ENCODE measurements at regions not wholly inside any gene's neighbourhood (a gene's known extent, or its start where the extent isn't known, plus 50 kb on each side); places are given as distances from the start of the nearest gene placed in this dataset.

DNA sequence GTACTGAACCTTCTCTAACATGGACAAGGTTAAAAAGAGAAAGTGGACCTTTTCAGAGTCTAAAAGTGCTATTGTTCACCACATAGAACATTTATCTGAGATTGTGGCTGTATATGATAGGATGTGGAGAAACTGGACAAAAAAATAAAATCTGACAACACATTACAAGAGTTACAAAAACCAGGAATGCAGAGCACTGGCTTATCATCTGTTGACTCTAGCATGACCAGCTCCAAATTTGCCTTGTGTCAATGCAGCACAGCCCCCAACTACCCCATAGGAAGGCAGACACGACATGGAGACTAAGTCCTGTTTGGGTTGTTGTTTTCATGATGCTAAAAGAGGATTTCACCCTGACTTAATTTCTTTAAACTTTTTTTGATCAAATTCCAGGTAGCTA lies 436.9 kb upstream of the MARCKS start:
- no peak for DNase-seq

DNA sequence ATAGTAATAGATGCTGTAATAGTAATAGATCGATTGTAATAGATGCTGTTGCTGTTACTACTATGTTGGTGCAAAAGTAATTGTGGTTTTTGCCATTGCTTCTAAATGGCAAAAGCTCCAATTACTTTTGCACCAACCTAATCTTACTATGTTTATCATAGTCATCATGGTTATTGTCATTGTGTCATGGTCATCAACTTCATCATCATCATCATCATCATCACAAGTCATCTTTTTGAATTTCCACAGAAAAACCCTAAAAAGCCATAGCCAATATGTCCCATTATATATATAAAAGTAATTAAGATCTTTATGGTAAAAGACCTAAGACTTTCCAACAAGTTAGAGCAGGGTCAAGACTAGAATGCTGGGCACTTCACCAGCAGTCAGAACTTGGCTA lies 435.1 kb upstream of the MARCKS start:
- DNase-seq: no peak

DNA sequence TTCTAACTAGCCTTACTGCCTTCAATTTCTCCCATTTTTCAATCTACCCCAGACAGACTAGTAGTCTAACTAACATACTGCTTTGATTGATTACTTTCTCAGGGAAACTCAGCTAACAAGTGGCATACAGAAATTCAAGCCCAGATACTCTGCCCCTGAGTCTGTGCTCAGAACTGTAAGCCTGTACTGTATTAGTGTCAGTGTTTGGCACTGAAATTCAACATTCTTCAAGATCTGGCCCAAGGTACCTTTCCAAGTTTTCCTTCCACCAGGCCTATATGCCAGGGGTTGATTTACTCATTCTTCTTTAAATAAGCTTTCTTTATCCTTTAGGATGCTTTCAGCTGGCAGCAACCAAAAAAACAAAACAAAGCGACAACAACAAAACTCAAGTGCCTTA lies 433.2 kb upstream of the MARCKS start:
- DNase-seq: no peak

DNA sequence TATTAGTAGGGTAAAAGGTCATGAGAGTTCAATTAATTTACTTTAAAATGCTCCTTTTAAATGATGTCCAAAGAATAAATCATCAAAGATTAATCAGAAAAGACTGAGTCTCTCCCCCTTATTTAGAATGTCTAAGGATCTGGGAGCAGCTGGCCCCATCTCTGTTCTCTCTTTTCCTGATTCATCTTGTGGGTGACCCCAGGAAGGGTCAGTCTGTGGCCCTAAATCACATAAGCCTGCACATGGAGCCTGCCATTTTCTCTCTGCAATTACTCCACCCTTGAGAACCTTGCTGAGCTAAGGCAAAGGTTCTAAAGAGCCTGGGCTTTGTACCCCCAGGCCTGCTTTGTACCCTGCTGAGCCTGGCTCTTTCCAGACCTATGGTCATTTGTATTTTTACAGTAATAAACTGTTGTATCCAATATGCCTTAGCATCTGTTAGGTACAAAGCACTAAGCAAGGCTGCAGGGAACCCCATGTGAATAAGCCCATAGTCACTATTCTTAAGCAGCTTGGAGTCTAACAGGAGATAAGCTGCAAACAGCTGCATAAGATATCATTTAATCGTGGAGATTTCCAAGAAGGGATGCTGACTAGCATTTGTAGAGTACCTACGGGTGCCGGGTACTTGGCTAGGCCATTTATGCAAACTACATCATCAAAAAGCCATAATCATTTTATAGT lies 431.0 kb upstream of the MARCKS start:
- no peak for DNase-seq

DNA sequence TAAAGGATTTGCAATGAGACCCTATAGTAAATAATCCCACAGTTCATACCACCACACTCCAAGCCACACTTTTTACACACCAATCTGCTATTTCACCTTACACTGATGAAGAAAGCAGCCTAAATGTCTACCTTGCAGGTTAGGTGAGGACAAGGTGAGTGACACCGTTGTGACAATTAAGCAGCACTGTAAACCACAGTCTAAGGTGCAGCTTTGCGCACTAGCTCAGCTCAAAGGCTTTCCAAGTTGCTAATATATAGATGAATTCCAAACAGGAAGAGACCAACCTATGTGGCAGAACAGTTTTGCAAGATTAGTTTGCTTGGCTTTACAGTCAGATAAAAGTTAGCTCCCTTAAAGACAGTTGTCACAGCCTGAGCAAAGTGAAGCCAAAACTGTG lies 429.5 kb upstream of the MARCKS start:
- no peak for DNase-seq

DNA sequence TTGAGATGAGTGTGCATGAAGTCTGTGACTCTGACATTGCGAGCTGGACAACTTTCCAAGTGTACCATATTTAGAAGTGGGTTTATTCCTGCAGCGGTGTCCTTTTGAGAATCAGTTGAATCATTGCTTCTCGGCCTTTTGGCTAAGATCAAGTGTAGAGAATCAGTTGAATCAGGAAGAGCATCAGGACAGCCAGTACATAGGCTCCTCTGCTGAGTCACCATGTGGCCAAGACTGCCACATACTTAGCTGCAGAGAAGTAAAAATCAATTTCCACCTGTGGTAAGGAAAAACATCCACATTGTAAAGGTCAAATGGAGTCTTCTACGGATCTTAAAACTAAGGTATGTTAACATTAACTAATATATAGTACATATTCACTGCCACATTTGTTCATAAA lies 428.4 kb upstream of the MARCKS start:
- DNase-seq: no peak

DNA sequence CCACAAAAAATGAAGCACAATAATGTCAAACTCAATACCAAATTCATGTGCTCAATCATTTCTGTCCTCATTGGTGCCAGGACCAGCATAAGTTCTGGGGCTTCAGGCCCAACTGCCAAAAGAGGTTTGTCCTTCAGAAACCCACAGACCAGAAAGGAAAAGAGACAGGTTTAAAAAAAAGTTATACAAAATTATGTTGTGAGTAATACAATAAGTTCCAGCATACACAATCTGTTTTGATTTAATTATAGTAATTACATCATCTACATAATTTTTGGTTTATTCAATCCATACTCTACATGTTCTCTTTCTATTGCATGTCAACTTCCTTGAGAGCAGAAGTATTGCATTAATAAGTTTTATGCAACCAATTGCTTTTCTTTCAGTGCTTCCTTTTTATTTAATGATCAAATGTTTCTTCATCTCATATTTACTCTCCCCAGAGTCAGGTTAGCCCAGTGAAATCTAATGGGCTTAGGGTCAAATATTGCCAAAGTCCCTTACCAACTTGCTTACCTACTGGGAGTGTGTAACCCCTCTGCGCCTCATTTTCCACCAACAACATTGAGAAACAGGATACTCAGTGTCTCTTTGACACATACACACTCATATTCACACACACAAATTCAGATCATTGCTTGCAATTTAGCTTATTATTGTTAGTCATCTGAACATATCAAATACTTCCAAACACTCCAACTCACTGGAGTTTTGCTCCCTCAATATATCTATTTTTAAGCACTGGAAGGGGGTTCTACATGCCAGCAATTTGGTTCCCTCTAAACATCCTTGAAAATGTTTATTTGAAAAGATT lies 424.4 kb upstream of the MARCKS start:
- DNase-seq: no peak

DNA sequence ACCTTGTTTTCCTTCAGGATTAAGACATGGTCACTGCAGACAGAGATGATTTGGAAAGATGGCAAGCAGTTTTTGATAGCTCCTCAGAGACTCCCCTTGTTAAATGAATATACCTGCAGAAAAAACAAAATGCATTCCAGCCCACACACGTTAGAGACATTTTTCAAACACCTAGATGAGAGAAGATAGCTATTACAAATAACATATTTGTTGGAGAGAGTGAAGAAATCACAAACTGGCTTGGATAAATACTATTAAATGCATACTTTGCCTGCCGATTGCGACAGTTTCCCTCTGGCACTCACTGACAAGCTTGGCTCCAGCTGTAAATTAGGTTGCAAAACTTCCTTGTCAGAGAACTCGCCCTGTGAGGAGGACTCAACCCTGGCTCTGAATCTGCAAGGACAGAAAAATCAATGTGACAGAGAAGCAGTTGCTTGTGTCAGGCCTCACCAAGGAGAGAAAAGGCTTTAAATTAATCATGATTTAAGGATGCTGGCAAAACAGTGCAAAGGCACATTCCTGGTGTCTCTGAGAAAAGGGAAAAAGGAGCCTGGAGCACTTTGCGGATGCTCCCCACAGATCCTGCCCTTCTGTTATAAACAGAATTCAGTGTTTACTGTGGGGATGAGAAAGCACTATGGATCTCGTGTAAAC lies 423.7 kb upstream of the MARCKS start:
- DNase-seq: no peak

DNA sequence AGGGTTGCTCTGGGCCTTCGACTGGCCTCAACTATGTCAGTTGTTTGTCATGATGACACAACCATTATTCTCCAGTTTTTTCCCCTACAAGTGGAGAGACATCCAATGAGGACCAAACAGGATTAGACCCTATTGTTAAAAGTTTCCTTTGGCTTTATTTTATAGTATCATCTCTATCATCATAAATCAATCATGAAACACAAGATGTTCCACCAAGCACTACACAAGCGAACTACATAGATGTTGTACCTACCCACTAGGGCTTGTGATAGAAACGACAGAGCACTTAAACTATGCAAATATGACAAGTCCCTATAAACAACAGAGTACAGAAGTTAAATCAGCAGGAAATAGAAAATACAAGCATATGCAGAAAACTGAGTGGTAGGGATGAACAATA lies 422.5 kb upstream of the MARCKS start:
- DNase-seq: no peak

DNA sequence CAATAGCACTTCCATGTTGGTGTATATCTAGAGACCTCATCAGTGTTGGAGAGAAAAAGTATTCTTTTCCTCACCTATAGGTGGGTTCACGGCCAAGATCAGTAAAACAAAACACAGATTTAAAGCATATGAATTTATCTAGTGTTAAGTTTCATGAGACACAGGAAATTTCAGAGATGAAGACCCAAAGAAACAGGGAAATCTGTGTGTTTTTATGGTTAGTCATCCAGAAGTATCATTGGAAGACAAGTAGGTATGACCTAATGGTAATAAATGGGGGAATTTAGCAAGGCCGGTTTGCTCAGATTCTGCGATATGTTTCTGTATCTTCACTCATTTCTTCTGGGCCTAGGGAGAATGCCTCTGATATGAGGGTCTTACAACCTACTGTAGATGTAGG lies 419.6 kb upstream of the MARCKS start:
- DNase-seq: no peak

DNA sequence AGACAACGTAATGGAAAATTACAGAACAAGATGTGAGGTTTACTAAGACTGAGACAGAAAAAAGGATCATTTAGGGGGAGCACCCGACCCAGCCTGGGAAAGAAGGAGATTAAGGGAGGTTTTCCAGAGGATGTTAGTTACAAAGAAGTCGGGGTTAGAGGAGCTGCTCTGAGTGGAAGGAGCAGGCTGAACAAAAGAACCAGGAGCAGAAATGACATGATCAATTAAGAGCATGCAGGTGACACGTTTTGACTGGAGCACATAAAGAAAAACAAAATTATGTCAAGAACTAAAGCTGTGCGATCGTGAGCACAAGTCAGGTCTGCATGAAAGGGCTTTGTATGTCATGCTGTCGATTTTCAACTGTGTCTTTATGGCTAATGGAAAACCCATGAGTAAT lies 417.3 kb upstream of the MARCKS start:
- no peak for DNase-seq

DNA sequence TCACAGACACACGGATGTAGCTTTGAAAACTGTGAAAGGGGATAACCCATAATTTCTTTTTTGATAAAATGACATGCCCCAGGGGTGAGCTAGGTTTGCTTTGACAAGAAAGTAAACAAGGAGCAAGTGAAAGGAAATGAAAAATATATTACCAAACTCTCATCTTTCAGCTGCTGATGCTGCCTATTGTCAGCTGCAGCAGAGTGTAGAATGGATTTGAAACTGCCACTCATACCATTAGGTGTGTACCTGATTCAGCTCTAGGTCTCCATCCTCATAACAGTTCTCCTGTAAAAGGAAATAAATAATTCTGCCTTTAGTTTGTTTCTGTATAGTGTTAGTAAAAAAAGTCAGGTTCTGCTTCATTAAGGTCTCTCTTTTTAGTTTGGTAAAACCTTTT lies 415.1 kb upstream of the MARCKS start:
- no peak for DNase-seq

DNA sequence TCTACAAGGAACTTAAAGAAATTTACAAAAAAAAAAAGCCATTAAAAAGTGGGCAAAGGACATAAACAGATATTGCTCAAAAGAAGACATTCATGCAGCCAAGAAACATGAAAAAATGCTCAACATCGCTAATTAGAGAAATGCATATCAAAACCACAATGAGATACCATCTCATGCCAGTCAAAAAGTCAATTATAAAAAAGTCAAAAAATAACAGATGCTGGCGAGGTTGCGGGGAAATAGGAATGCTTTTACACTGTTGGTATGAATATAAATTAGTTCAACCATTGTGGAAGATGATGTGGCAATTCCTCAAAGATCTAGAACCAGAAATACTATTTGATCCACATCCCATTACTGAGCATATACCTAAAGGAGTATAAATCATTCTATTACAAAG lies 411.9 kb upstream of the MARCKS start:
- no peak for DNase-seq

DNA sequence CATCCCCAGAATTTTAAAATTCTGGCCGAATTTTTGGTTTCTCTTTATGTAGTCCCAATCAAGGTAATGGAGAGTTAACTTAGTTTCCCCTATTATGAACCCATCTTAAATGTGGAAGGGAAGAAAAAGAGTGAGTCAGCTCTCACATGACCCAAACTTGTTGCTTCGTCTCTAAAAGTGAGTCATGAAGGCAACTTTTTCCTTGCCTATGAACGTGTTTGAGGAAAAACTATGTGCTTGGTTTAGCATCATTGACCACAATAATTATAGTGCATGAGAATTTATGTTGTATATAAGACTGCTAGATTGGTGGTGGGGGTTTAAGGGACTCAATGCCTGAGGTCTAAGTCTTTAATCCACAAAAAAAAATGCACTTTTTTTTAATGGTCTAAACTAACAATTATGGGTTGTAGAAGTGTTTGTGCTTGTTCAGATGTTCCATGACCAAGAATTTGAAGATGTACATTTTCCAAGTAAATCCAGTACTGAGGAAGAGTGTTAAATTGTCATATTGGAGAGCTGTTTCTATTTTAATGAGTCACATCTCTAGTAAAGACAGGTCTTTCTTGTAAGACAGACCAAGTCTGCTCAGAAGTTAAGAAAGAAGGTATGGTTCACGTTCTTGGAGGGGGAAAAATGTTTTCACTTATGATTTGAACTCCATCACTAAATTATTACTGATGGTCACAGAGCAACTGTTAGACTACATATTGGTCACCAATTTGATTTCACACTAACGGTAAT lies 409.9 kb upstream of the MARCKS start:
- no peak for DNase-seq

DNA sequence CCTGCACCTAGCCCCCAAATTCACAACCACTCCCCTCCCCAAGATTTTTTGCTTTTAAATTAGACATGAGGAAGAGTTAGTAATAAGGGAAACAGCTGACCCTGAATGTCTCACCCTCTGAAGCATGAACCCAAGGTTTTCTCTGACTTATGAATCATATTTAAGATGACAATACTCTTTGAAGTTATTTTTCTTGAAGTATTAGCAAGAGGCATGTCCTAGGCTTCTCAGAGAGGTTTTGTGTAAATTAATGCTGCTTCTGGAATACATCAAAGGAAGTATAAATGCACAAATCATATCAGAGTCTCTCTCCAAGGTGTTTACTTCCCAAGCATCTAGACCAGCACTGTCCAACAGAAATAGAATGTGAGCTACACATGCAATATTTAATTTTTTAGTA lies 408.1 kb upstream of the MARCKS start:
- no peak for DNase-seq

DNA sequence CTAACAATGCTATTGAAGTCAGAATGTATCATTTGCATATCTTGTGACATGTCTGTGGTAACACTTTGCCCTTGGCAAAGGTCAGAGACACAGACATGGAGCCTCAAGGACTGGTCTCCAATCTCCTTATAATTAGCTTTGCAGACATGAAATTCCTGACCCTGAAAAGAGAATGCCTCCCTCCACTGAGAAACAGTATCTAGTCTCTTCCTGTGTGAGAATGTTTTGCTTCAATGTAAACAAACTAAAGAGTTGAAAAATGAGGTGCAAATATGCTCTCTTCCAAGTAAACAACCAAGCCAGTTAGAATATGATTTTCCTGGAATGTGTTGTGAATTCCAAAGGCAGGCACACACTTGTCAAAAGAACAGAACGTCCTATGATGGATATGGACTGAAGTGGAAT lies 407.1 kb upstream of the MARCKS start:
- no peak for DNase-seq

DNA sequence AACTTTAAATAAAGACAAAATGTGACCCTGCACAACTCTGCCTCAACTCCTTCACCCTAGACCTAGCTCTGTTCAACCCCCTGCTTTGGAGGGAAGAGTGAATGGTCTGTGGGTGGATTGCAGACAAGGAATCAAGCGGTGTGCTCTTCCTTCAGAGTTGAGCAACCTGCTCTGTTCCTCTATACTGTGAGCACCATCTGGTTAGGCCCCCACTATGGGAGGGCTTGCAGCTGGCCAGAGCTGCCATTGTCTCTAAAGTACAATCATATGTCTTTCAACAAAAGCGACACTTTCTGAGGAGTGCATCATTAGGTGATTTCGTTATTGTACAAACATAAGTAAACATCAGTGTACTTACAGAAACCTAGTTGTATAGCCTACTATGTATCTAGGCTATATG lies 406.1 kb upstream of the MARCKS start:
- DNase-seq: no peak

DNA sequence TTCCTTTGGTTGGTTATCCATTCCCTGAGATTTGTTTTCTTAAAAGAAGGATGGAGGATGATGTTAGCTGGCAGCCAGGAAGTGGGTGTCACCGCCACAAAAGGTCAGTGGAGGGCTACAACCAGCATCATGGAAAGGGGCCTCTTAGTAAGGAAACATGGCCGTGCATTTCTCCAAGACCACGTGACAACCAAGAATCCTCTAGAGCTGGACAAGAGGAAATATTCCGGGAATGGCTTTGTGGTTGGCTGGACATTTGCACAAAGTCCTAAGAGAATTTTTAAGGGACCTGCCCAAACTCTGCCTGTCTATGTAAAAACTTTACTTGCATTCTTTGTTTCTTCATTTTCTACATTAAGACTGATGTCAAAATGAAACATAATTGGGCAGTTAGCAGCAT lies 399.9 kb upstream of the MARCKS start:
- no peak for DNase-seq

DNA sequence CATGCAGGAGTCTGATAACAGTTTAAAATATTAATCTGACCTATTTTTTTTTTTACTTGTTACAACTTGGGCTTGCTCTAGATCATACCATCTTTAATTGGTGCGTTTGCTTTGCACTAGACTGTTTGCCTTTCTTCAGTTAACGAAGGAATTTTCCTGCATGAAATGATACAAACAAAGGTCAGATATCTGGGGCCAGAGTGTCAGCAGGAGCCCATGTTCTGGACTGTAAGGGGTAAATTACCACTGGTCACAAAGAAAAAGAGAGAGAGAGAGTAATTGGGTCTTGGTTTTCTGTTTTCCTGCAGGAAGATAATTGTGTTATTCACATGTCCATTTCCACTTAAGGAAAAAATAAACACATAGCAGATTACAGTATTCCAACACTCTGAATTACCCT lies 399.4 kb upstream of the MARCKS start:
- DNase-seq: no peak

DNA sequence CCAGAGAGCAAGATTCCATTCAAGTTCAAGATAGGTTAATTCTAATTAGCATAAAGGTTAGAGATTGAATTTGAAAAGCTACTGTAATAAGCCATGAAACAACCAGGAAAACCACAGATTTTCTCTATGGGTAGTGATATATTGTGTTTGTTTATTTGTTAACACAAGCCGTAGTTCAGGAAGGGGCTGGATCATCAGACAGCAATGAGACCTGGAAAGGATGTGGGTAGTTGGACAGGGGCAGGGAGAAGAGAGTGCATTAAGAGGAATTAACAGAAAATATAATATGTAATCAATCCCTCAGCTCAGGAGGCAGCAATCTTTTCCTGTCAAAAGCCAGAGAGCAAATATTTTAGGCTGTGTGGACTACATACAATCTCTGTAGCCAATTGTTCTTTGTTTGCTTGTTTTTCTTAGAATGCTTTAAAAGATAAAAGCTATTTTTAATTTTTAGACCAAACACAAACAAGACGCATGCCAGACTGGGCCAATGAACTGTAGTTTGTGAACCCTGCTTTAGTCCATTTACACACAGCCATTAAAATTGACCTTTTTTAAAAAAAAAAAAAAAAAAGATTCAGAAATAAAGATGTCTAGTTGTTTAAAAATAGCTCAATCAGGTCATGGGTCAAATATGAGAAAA lies 398.7 kb upstream of the MARCKS start:
- no peak for DNase-seq

DNA sequence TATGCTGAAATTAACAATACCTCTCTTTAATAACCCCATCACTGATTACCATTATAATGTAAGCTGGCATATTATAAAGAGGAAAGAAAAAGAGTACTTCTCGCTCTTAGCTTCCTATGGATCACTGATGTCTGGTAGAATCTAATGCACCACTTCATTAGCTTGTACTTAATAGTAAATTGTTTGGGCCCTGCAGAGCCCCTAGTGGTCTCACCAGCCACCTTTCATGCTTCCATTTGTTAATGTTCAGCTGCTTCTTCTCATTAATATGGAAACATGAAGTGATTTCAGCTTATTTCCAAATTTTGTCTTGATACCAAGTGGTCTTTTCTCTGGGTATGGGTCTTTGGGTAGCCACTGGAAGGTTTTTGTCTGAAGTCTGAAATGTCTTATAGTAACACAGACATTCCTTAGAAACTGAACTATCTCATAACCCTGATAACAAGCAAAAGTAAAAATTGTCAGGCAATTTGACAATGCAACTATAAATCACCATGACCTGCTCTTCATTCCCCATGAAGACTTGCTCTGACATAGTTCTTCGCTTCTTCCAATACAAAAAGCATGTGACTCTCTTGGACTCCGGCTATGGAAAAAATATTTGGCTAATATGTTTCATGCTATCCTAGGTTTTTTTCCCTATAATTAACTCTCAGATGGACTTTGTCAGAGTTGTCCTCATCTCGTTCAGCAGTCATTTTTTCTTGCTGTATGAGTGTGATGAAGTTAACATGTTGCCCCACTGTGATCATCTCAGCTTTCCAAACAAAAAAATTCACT lies 395.8 kb upstream of the MARCKS start:
- DNase-seq: no peak
